ENCODE measurements at regions not wholly inside any gene's neighbourhood (a gene's known extent, or its start where the extent isn't known, plus 50 kb on each side); places are given as distances from the start of the nearest gene placed in this dataset.
"Not testable (repeated sequence)": the region's sequence is repeated elsewhere in the genome, so short reads cannot be mapped to it uniquely, and the experiment has no call there.

GRCh38 chr4:170194794-170195193 is 105.0 kb upstream of the AADAT start:
- H3K4me2 ChIP-seq (ENCODE audit: insufficient read depth, low read length); CTCF ChIA-PET (ENCODE audit: low intra/inter-chr PET ratio); H3K36me3 ChIP-seq (ENCODE audit: control insufficient read depth, insufficient read depth, low read length); H3K4me3 ChIP-seq; FAIRE-seq; H2AFZ ChIP-seq (ENCODE audit: low read depth, low read length); in situ Hi-C loops (cut with MboI); H3K27ac ChIP-seq (ENCODE audit: extremely low read depth, low read depth, low read length); H3K9me3 ChIP-seq (replicated peaks; ENCODE audit: control insufficient read depth, insufficient read depth, low read depth, low read length); H3K9ac ChIP-seq (ENCODE audit: insufficient read depth in 1 of 2, low read depth in 2 of 2, low read length in 2 of 2); H3K9me1 ChIP-seq (ENCODE audit: control insufficient read depth, insufficient read depth, low read length); H4K20me1 ChIP-seq (replicated peaks; ENCODE audit: control insufficient read depth, insufficient read depth, low read length); DNase-seq (ENCODE audit: extremely low read depth in 1 of 4, low spot score in 3 of 4); POLR2A ChIA-PET; ATAC-seq; H3K79me2 ChIP-seq (ENCODE audit: control insufficient read depth, insufficient read depth, low read length); H3K4me1 ChIP-seq (replicated peaks in 1 of 2; ENCODE audit: control insufficient read depth in 2 of 2, insufficient read depth in 2 of 2, low read length in 2 of 2); H3K27me3 ChIP-seq (ENCODE audit: control insufficient read depth in 2 of 2, insufficient read depth in 2 of 2, low read length in 2 of 2); intact Hi-C loops (cut with micrococcal nuclease); BruUV-seq (replicated peaks); TF ChIP-seq CEBPG (CRISPR knock-in tag; IDR thresholded peaks at IDR 0.05): not testable (repeated sequence)
- peak; percentile 30; the same call in 1 of the 2 replicates for TF ChIP-seq CEBPB (tag; IDR thresholded peaks at IDR 0.05)
- TF ChIP-seq CEBPG (tag; conservative IDR thresholded peaks at IDR 0.05 in 1 of 2, IDR thresholded peaks at IDR 0.05 in 1 of 2), result peak in 1 of 2 experiments; percentile 55; a peak in 1 of 4 replicates
- WGBS (ENCODE audit: insufficient coverage, low coverage, missing lambda C conversion rate), result 0% methylated on average over 2 of the region's 2 CpGs

GRCh38 chr4:170193496-170193895 is 103.7 kb upstream of the AADAT start:
- Histone ChIP-seq H3K4me1 (replicated peaks in 1 of 2; ENCODE audit: control insufficient read depth in 2 of 2, insufficient read depth in 2 of 2, low read length in 2 of 2) (no peaks in the 10 kb centered on the region), H3K36me3 (ENCODE audit: control insufficient read depth, insufficient read depth, low read length) (no peaks in the 10 kb centered on the region), H3K9me3 (replicated peaks; ENCODE audit: control insufficient read depth, insufficient read depth, low read depth, low read length) (no peaks in the 10 kb centered on the region), H3K9me1 (ENCODE audit: control insufficient read depth, insufficient read depth, low read length) (no peaks in the 10 kb centered on the region), H2AFZ (ENCODE audit: low read depth, low read length) (no peak overlapping the region), H3K27me3 (ENCODE audit: control insufficient read depth in 2 of 2, insufficient read depth in 2 of 2, low read length in 2 of 2) (no peaks in the 10 kb centered on the region), H3K27ac (ENCODE audit: extremely low read depth, low read depth, low read length) (no peak overlapping the region), H3K9ac (ENCODE audit: insufficient read depth in 1 of 2, low read depth in 2 of 2, low read length in 2 of 2) (no peak overlapping the region), H3K79me2 (ENCODE audit: control insufficient read depth, insufficient read depth, low read length) (no peaks in the 10 kb centered on the region), H3K4me2 (ENCODE audit: insufficient read depth, low read length) (no peak overlapping the region), H4K20me1 (replicated peaks; ENCODE audit: control insufficient read depth, insufficient read depth, low read length) (no peaks in the 10 kb centered on the region), H3K4me3 (no peak overlapping the region)
- ATAC-seq, result no peak
- WGBS (ENCODE audit: insufficient coverage, low coverage, missing lambda C conversion rate), result 0% methylated on average over 6 of the region's 6 CpGs
- intact Hi-C loops (cut with micrococcal nuclease) (no loop called here), in situ Hi-C loops (cut with MboI) (no loop called here)
- no TSS peak for BruUV-seq (replicated peaks)
- POLR2A ChIA-PET, result no interaction called here
- FAIRE-seq, result no peak
- DNase-seq (ENCODE audit: extremely low read depth in 1 of 4, low spot score in 3 of 4), result no peak
- CTCF ChIA-PET (ENCODE audit: low intra/inter-chr PET ratio), result no interaction called here
- no peak for TF ChIP-seq SRSF7 (optimal IDR thresholded peaks at IDR 0.05; ENCODE audit: low read depth, low read length)
- no peak for TF ChIP-seq PPARD (CRISPR knock-in tag; IDR thresholded peaks at IDR 0.05)
- no peak for TF ChIP-seq ARID4B (CRISPR knock-in tag; IDR thresholded peaks at IDR 0.05)
- TF ChIP-seq HMGXB4 (CRISPR knock-in tag; IDR thresholded peaks at IDR 0.05), result no peak
- TF ChIP-seq MECOM (CRISPR knock-in tag; IDR thresholded peaks at IDR 0.05), result no peak
- no peak for TF ChIP-seq IRF1 (CRISPR knock-in tag; IDR thresholded peaks at IDR 0.05; ENCODE audit: borderline replicate concordance)

Measured in K562 (cell line).